HS-5 (cell line): ENCODE measurements at regions not wholly inside any gene's neighbourhood (a gene's known extent, or its start where the extent isn't known, plus 50 kb on each side); places are given as distances from the start of the nearest gene placed in this dataset.
A peak's percentile ranks its signal among the peaks of the same experiment; 100 is the strongest.

Experiments
- DNase-seq: peaks from one replicate; pipeline ENCODE4 v3.0.0-alpha.2; 2012; ENCODE audit warnings: low read depth

DNA sequence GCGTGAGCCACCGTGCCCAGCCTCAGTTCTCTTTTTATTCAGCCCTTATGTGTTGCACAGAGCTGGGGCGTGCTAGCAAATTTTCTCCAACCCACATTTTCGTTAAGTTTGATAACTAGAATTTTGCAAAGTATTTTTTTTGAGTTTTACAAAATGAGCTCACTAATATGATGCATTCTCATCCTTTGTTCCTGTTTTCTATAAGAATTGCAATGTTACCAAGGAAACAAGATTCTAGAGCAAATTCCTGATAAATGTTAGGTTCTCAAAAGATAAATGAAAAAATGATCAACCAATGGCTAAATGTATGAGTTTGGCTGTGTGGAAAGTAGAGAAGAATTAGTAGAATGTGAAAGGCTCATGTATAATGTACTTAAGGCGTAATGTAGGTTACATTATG lies 529.8 kb downstream of the MAFB start:
- no peak for DNase-seq

DNA sequence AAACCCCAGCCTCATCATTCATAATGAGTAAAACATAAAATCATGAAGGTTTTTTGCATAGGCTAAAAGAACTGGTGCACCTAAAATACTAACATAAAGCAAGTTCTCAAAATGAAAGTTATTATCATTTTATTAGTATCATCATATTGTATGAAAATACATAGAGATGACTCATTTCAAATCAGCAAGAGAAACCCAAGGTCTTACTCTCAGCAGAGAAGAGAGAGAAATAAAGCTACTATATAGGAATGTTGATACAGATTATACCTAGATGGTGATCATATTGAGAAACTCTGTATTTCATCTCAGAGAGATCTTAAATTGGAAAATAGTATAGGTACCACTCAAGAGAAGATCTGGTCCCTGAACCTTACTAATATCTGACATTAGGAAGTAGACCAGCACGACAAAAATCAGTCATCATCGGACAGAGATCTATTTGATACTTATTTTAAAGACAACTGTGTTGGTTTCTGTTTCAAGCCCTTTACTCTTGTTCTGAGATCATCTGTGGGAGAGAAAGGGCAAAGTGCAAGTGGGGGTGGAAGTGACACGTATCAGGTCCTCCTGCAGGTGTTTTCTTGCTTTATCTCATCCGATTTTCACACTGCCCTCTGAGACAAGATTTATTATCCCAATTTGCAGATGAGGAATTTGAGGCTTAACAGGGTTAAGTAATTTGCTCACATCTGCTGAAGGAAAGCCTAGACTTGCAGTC lies 532.3 kb downstream of the MAFB start:
- DNase-seq = no peak

DNA sequence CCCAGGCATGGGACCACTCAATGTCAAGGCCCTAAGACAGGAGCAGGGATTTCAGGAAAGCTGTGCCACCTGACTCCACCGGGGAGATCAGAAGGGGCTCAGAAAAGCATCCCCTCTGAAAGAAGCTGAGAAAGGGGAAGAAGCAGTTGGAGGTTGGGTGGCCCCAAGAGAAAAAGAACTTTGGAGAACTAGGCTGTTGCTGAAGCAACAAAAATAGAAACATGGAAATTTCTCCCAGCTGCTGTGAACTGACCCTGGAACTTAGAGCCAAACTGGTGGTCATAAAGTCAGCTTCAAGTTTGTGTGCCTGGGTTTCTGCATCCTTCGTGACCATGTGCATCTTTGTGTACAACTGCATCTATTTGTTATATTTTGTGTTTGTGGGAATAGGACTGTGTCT lies 534.5 kb downstream of the MAFB start:
- no peak for DNase-seq

DNA sequence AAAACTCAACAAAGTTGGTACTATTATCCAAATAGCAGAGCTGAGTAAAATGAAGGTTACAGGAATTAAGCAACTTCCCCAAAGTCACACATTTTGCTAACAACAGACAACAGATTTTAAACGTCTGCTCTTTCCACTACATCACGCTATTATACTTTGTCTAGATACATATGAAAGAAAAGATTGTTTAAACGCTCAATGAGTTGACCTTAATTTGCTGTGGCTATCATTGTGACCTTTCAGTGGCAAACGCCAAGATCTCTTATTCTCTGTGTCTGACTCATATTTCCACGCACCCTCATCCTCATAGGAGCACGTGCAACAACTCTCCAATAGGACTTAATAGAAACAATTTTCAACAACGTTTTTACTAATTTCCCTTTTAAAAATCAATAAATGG lies 540.1 kb downstream of the MAFB start:
- no peak for DNase-seq

DNA sequence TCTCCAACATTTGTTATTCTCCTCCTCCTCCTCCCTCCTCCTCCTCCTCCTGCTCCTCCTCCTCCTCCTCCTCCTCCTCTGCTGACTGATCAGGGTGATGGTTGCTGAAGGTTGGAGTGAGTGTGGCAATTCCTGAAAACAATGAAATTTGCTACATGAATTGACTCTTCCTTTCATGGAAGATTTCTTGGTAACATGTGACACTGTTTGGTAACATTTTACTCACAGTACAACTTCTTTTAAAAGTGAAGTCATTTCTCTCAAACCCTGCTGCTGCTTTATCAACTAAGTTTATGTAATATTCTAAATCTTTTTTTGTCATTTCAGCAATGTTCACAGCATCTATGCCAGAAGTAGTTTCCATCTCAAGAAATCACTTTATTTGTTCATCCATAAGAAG lies 543.0 kb downstream of the MAFB start:
- DNase-seq = no peak

DNA sequence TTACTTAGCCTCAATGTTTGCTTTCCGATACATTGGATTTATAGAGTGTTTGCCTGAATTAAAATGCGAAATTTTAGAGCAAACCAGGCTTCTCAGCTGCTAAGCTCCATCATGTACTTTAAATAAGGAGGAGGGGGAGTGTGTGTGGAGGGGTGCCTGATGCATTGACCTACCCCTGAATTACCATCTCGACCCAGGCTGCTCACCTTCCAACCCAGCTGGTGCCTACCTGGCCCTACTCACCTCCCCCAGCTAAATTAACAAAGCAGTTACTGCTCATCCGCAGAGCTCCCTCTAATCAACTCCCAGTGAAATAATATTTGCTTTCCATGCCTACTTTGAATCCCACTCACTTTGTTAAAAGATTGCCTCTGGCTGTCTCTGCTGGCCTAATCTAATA lies 544.5 kb downstream of the MAFB start:
- DNase-seq = no peak

DNA sequence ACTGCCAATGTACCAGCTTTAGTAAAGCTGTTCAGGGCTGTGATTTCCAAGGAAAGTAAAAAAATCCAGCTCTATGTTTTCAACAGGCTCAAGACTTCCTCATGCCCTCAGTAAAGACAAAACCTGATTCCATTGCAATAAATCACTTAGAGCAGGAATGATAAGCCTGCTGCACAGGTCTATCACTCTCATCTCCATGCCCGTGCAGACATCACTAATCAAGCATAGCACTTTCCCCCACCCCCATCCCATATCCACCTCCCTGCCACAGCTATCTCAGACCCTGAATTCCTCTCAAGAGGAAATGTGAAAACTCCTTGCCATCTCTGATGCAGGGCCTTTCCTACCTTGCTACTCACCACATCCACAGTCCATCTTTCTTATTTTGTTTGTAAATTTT lies 554.9 kb downstream of the MAFB start:
- DNase-seq = no peak

DNA sequence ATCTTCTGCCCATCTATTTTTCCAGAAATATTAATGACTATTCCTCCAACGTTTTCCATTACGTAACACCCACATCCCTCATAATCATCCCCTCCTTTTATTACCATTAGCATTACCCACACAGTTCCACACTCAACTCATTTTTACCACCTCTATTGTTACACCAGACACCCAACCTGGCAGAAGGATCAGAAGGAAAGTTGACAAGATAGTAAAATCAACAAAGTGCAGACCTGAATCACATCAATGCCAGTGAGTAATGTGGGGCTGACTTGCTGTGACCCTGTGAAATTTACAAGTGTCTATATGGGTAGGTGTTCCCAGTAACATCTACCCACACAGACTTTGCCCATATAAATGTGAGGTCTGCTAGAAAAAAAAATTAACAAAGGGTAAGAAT lies 568.2 kb downstream of the MAFB start:
- DNase-seq = no peak

DNA sequence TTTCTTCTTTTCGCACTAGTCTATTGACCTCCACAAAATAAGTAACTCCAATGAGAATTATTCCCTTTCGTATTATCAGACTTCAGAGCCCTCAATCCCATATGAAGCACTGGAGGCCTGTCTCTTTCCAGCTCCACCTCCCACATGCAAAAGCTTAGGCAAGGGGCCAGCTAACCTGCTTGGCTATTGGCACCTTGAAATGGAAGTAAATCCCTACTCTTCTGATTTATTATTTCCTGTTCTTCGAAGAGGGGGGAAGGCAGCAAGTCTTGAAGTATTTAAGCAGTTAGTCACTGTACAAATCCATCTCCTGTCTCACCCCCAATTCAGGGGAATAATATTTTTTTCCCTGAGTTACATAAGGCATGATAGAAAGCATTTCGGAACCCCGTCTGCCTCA lies 577.8 kb downstream of the MAFB start:
- DNase-seq = no peak

DNA sequence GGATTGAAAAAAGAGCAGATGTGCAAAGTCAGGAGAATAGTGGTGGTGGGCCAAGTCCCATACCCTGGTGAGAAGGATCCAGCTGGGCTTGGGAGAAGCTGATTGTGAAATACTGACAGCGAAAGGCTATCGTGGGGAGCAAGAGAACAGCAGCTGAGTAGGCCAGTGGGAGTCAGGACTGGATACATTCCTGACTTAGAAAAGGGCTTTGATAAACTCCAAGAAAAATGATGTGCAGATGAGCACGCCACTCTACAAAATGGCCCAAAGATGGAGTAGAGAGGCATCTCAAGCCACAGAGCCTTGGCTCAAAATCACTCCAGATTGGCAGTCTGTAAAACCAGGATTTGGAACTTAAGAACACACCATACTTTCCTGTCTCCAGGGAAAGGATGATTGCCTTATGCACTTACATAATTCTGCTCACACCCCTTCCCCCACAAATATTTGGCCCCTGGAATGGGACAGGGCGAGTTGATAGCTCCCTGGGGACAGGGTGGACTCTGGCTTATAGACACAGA lies 578.7 kb downstream of the MAFB start:
- no peak for DNase-seq

DNA sequence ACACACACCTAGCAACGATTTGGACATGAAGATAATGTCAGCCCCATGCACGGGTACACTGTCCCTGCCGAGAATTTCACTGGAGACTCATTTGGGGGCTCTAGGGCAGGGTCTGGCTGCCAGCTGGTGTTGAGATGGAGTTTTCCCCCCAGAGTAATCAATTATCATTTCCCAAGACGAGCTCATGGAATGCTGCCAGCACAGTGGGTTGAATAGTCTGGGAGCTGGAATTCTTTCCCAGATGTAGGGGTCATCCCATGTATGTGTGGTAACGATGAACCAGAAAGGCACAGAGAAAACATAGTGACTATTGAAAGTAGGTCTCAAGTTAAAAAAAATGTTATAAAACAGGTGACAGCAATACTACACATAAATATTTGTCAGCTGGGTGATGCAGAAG lies 579.9 kb downstream of the MAFB start:
- DNase-seq = no peak

DNA sequence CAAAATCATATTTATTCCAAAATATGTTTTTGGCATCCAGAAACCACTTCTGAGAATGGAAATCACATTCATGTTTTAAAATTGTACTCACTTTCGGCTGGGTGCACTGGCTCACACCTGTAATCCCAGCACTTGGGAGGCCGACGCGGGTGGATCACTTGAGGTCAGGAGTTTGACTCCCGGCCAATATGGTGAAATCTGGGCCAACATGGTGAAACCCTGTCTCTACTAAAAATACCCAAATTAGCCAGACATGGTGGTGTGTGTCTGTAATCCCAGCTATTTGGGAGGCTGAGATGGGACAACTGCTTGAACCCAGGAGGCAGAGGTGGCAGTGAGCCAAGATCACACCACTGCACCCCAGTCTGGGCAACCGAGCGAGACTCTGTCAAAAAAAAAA lies 580.7 kb downstream of the MAFB start:
- DNase-seq = no peak

DNA sequence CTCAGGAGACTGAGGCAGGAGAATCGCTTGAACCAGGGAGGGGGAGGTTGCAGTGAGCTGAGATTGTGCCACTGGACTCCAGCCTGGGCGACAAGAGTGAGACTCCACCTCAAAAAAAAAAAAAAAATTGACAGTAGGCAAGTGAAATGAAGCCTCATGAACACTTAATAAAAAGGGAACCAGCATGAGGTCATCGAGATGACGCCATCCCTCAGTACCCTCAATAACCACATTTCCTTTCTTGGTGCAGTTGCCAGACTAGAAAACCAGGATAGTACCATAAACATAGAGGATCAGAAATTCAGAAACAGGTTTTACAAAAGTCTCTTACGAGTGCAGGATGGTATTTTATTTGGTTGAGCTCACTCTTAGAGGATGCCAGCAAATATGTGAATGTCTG lies 584.1 kb downstream of the MAFB start:
- DNase-seq = no peak

DNA sequence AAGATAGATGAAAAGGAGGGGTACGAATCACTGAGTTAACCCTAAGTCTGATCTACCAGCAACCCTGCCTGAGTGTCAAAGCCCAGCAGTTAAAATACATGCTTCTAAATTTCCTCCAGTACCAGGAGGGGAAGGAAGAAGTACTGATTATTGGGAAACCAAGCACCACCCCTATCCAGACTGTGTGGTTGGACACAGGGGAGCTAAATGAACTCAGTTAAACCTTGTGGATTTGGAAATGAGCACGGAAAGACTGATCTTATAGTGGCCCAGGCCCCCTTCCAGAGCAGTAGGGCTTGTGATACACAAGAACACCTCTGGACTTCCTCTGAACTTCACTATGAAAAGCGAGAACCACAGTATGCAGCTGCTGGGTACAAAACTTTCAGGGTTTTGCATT lies 585.6 kb downstream of the MAFB start:
- DNase-seq = no peak

DNA sequence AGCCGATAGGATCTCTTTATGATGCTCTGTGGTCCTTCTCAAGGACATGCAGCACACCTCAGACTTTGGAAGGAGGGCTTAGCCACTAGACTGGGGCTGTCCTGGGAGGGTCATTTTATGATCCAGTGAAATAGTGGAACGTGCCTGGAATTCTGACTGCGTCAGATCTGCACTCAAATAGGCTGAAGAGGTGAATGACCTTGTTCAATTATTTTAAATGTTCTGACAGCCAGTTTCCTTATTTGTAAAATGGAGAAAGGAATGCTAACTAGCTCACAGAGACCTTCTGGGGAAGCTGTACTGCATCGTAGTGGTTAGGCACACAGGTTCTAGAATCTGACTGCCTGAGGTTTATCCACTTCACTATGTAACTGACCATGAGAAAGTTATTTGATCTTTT lies 587.5 kb downstream of the MAFB start:
- DNase-seq = no peak

DNA sequence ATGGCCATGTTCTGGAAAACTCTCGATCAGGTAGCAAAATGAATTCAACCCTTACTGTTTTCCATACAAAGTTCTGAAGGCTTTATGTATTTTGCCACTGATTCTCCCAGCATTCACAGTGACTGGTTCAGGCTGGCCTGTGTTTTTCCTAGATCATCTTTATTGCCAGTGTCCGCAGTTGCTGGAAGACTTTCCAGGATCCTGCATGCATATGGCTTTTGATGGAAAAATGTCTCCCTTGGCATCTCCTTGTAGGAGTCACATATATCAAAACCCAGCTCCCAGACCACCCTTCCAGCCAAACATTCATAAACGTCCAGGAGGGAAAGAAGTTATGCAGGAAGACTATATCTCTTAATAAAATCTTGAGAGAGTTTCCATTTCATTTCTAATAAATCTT lies 588.8 kb downstream of the MAFB start:
- DNase-seq = no peak

DNA sequence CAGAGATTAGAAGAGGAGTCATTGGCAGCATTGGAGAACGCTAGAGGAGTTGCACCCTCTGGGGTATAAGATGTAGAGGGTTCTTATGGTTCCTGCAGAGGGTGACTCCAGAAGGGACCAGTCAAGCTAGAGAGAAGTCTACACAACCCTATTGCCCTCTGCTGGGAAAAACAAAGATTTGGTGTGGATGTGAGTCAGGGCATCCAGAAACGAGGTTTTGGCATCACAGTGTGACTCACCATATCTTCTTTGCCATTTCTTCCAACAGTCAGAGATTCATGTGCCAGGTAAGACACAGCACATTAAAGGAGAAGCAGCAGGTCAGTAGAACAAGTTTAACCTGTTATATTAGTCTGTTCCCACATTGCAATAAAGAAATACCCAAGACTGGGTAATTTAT lies 598.8 kb downstream of the MAFB start:
- peak; percentile 1 for DNase-seq

DNA sequence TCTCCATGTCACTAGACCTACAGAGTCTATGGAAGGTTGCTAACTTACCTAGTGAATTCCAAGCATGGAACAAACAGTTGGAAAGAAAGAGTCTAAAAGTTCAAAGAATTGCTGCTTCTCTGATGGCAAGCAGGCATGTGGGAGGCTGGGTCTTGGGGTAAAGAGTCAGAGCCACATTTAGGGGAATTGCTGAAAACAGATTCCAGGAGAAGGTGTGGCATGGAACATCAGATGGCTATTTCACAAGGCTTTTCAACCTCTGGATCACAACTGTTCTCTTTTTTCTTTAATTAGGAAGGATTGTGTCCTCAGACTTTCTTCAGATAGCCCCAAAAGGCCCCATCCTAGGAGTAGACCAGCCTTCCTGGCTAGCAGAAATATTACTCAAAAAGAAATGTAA lies 601.5 kb downstream of the MAFB start:
- DNase-seq = no peak

DNA sequence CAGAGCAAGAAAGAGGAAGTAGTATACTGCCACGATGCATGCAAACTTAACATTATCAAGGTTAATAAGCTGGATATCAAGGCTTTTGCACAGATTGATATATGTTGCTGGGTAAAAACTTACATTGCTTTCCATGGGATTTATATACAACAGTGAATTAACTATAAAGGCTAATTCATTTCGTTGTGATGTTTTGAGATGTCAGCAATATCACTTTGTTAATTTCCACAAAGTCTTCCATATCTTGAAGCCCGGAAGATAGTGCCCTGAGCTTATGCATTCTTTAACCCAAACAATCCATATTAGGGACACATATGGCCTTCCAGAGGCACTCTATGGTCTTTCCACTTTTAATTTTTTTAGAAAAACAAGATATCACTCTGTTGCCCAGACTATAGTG lies 603.5 kb downstream of the MAFB start:
- DNase-seq = no peak

DNA sequence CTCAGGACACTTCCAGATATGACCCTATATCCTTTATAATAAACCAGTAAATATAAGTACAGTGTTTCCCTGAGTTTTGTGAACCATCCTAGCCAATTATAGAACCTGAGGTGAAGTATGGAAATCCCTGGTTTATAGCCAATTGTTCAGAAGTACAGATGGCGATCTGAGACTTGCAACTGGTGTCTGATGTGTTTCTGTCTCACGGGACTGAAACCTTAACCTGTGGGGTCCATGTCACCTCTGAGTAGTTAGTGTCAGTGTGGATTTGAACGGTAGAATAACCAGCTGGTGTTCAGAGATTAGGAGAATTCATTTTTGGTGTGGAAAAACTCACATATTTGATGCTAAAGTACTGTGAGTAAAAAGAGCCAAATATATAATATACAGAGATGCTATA lies 606.6 kb downstream of the MAFB start:
- no peak for DNase-seq

DNA sequence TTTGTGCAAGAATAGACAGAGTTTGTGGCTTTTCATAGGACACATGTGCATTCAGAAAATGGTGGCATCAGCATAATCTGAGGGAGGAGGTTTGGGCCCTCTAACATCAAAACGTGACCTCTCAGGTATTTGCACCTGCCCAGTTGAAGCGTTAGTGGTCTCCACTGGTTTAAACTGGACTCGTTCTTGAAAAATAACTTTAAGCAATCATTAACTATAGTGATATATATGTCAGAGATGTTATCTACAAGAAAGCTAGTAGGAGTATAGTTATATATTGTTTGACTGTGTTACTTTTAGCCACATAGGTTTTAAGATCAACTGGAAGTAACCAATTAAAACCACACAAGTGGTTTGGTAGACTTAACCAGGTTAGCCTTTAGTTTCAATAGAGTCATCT lies 607.4 kb downstream of the MAFB start:
- DNase-seq = no peak

DNA sequence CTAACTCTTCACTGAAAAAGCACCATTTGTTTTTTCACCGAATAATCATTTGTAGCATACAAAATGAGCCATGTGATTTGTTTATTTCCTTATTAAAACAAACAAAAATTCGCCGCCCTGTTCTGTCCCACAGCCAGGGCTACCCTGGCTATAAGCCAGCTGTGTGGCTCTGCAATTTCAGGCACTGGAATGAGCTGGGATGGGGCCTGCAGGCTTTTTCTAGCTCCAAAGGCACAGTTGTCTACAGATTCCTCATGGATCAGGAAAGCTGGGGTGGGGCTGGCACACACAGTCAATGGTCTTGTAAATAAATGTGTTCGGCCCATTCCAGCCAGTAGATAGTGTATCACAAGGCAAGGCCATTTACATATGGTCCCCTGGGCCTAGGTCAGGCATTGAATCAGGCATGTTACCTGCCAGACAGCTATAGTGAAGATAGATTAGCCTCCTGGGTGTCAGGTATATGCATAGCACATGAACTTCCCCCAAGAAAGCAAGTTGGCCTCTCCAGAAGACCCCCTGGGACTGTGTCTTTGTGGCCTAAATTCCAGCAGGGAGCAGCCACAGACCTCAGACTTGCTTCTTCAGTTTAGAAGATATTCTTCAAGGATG lies 608.9 kb downstream of the MAFB start:
- no peak for DNase-seq

DNA sequence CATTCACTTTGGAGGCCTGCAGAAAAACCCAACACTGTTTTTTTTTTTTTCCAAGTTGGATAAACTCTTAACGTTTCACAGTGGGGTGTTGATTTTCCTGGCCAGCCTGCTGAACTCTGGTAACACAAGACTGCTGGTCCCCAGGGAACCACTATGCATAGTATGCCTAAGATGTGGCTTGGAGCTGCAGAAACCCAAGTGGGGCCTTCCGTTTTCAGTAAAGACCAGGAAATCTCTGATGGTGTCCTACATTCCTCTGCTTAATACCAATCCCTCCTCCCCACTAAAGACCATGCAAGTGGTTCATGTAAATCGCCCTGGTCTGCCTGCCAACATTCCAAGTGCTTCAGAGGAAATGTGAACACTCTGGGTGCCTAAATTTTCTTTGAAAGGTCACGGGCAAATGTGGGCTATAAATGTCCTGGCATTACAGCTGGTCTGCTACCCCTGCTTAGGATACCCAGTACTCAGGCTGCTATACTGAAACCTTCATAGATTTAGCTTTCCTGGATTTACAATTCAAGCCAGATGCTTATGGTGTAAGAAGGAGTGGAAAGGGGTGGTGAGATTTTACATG lies 615.4 kb downstream of the MAFB start:
- no peak for DNase-seq

DNA sequence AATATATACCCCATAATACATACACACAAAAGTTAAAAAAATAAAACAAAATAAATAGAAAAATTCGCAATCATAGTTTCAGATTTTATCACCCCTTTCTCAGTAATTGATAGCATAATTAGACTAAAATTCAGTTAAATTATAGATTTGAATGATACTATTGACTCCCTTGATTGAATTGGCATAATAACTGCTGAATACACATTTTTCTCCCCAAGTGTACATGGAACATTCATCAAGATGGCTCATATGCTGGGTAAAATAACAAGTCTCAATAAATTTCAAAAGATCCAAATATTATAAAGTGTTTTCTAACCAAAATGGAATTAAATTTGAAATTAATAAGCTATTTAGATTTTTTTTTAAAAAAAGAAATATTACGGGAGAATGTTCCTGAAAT lies 616.1 kb downstream of the MAFB start:
- DNase-seq = no peak
